Renal cortical epithelial cell (primary cell): ENCODE measurements at regions not wholly inside any gene's neighbourhood (a gene's known extent, or its start where the extent isn't known, plus 50 kb on each side); places are given as distances from the start of the nearest gene placed in this dataset.

Experiments used
- DNase-seq: peaks from one replicate; pipeline ENCODE4 v3.0.0-alpha.2; 2011; ENCODE audit warnings: low read depth

DNA sequence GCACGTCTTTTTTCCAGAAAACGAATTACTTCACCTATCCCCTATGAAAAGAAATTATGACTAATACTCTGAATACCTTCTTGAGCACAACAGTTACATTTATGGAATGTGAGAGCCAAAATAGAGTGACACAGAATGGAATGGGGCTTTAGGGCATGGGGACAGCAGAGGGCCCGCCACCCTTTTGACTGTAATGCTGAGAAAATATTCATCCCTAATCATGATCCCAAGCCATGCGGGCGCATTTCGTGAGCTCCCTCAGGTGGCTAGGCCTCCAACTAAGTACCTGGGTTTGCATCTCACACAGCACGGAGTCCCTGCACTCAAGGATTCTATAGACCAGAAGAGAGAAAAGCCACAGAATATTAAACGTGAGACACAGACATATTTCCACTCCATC, 212.6 kb downstream of the SOD2 start:
- DNase-seq = no peak

DNA sequence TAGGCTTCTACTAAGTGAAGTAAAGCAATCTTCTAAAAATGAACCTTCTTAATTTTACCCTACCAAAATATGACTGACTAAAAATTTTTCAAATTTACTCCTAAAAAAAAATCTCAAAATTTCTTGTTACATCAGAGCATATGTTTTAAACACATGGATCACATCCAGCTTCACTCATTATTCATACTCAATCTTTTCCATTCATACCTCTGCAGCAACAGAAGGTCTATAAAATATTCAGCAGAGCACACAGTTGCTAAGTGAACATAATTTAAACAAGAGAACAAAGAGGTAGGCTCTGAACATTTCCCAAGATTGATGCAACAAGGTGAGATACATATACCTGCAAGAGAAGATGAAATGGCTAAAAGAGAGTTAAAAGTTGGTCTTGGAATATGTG, 213.9 kb downstream of the SOD2 start:
- no peak for DNase-seq

- no peak for DNase-seq
Observed at GRCh38 chr6:159473475-159474263, 219.4 kb downstream of the SOD2 start.

- no peak for DNase-seq
Observed at GRCh38 chr6:159470397-159470796, 222.6 kb downstream of the SOD2 start.

DNA sequence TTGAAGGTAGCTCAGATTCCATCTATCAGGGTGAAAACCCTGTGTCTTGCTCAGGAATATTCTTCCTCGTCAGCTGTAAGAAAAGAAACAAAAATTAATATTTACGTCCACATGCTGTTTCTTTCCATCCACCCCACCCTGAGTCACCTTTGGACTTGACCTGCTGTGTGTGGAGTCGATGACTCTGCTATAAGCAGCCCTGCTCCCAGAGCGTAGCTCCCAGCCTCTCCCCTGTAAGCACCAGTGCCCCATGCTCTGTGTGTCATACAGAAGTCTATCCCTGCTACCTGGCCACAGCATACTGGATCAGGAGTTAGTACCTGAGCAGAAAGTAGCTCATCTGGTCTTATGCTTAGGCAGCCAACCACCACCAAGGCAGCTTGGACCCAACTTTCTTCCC, 223.6 kb downstream of the SOD2 start:
- DNase-seq = no peak

GRCh38 chr6:159468994-159469393, 224.0 kb downstream of the SOD2 start:
- no peak for DNase-seq

DNA sequence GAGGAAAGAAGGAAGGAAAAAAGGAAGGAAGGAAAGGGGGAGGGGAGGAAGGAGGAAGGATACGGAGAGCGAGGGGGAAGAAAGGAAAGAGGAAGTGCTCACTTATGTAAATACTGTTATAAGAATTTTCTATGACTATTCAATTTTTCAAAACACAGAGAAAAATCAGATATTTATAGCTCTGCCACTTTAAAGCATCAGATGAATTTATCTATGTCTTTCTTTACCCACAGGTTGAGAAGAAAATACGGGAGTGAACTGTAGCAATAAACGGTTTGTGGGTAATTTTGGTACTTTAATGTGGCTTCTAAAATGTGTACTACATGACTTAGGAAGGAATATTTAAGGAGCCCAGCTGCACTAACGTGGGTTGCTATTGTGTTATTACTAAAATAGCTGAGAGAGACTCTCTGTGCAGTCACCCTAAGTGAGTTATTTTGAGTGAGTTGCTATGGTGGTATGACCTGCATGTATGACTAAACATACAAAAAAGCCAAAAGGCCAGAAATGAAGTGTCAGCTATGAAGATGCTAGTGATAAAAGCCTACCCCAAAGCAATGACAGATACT, 225.5 kb downstream of the SOD2 start:
- no peak for DNase-seq

DNA sequence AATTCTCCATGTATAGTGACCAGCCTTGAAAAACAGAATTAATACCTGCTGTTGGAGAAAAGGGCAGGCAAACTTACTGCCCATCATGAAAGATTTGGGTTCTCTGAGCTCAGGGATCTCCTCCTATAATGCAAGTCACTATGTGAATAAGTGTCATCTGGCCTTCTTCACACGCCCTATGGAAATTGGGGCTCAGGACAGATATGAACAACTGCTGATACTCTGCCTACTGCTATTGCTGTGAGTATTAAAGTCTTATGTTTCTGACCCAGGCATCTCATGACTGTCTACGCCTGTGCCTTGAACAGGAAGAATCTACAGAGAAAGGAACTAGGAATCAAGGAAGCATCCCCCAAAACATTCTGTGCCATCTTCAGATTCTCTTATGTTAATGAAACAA, 226.1 kb downstream of the SOD2 start:
- DNase-seq = no peak

DNA sequence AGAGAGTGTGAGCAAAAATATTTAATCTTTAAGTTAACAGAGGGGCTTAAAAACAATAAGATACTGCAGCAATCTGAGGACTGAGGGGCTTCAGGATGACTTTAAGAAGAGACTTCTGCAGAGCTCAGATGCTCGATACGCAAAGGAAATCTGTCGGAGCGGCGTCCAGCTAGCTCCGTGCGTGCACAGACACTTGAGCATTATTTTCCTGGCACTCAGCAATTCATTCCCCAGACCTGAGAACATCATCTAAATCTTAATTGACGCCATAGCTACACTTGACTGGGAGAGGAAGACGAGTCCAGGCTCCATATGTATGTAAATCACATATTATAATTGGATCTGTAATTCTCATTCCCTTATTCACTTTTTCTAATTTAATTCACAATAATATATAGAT, 228.2 kb downstream of the SOD2 start:
- no peak for DNase-seq

DNA sequence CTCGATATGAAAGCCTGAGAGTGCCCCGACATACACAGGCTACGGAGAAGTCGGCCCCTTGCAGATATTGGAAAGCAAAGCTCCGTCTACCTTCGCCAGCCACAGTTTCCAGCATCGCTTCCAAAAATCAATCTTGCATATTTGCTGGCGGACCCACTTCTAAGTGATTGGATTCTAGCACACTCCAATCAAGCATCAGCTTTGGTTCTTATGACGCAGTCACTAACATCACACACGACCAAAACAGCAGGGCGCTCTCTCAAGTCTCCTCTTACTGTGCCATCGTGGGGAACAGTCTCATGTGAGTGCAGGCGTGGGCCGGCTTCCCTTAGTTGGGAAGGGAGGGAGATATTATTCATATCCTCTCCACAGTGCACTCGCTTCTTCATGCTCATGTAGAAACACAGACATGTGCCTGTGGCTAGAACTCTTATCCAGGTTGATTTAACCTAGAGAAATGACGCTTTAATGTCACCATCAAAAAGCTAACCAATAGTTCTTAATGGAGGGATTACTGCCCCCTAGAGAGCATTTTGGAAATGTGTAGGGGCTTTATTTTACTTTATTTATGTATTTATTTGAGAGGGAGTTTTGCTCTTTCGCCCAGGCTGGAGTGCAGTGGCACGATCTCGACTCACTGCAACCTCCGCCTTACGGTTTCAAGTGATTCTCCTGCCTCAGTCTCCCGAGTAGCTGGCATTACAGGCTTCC, 229.8 kb downstream of the SOD2 start:
- DNase-seq = peak; percentile 2

DNA sequence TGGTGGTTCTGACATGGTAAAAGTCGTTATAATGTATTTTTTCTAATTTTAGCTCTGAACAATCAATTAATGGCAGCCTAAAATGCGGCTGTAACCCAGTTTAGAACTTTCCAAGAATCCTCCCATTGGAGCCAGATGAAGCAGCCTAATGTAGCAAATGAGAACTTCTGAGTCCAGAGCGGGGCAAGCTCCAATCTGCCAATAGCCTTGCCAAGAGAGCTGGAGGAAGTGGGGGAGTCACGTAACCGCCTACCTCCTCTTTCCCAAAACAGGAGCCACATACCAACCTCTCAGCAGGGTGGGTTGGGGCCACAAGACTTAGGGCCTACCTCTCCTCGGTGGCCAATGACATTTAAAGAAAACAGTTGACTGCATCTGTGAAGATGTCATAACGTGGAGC, 230.6 kb downstream of the SOD2 start:
- DNase-seq = no peak

DNA sequence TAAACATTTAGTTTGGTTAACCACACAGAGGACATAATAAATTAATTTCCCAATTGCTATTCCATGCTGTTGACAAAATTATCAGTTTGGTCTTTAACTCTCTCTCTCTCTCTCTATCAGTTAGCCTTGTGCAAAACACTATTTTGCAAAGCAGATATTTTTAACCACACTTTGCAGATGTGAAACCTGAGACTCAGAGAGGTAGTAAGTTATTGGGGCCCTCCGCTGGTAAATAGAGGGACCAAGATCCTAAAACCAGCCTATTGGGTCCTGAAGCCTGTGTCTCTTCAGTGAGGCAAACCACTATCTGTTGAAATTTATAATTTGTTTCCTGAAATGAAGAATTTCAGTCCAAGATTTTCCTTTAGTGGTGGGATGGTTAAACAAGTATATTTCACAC, 231.0 kb downstream of the SOD2 start:
- no peak for DNase-seq

DNA sequence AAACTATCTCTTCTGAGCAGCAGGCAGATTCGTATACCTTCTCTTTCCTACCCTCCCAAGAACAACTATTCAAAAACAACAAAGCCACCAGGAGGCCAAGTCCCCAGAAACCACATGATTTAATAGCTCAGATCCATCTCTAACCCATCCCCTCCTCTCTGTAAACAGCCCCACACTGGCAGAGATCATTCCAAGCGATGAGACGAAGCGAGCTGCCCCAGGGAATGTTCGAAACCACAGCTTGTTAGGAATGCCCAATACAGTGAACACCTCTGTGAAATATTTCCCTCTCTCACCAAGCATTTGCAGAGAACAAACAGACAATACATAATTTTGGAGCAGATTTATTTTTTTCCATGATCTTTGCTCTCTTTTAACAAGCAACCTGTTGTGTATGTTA, 231.8 kb downstream of the SOD2 start:
- DNase-seq = no peak

DNA sequence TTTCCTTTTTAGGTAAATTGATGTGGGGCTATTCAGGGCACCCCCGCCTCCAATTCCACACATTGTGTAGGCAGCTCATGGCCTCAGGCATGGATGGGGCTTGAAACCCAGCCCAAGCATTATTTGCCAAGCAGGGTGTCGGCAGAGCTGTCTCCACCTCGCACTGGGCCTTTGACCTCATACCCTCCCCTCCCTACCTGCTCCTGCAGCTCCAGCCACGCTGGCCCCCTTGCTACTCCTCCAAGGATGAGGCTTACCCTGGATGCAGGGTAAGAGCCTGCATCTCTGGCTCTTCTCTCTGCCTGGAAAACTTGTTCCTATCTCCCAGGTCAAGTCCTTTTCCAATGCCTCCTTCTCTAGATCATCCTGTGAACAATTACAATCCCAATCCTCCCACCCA, 232.6 kb downstream of the SOD2 start:
- DNase-seq = no peak

GRCh38 chr6:159456349-159456748, 236.7 kb downstream of the SOD2 start:
- no peak for DNase-seq

- no peak for DNase-seq
Observed at GRCh38 chr6:159455700-159456274, 237.3 kb downstream of the SOD2 start.

DNA sequence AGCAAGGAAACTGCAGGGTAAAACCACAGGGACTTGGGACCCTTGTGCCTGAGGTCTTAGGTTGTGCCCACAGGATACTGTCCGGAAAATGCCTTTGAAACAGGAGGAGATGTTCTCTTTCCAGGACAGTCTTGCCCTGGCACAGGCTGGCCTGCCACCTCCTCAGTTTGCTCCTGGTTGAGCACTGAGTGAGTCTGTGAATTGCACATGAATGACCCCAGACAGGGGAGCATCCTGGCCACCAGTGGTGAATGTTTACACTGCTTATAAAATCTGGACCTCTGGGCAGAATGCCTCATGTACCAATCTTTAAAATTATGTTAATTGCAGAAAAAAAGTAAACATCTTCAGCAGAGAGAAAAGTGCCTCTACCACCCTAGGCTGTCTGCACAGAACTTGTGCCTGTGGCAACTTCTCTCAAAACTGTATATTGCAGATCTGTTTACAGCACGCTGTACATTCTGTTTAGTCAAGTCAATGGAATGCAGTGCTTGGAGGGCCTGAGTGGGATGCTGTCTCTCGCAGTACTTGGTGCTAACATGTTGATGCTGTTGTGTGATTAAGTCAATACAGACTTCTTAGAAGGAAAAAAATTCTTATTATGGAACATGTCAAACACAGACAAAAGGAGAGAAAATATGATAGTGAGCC, 242.1 kb downstream of the SOD2 start:
- DNase-seq = peak; percentile 1

DNA sequence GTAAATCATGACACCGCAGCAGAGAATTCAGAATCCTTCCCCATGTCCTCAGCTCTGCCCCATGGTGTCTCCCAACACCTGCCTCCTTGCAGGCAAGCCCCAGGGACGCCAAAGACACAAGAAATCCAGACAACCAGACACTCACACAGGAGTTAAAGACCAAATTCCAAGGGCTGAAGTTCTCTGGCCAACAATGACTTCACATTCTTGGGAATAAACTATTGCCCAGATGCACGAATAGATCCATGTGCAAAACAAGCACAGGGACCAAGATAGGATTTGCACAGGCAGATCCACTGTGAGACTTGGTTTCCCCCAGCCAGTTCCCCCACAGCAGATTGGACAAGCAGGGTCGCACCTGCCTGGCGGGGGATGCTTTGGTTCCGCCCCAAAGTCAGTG, 246.7 kb downstream of the SOD2 start:
- no peak for DNase-seq

DNA sequence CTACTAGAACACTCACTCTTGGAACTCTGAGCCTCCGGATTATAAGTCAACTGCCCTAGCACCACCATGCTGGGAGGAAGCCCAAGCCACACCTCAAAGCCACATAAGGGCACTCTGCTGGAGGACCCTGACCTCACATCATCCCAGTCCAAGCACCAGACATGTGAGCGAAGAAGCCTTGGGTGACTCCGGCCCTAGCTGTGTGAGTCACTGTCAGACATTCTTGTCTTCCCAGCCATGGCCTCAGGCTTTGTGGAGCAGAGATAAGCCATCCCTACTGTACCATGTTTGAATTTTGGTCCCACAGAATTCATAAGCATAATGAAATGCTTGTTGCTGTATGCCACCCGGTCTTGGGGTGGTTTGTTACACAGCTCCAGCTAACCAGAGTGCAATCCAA, 247.7 kb downstream of the SOD2 start:
- no peak for DNase-seq

DNA sequence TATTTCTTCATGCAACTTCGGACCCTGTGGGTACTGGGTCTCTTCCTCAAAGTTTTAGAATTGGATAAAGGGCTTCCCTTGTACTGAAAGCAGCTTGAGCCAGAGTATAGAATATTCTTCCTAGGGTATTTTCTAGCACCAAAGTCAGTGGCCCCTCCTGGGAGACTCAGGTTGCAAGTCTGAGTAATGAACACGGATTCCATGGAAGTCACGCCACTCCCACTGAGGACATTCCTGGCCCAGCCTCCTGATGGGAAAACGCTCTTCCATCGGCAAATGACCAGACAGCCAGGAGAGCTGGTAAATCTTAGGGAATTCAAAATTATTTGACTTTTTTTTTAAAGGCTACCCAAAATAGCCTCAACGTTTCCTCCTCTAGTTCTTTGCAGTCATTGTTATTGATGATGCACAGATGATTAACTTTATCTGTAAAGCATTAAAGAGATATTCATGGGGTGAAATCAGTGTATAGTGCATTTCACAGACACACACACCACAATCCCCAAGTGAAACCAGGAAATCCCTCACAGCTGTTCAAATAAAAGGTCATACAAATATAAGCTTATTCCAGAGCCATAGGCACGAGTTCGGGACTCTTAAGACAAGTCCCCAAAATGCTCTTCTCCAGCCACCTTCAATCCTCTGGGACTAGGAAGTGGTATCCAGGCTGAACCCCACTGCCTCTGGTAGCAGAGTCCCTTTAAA, 248.8 kb downstream of the SOD2 start:
- no peak for DNase-seq

DNA sequence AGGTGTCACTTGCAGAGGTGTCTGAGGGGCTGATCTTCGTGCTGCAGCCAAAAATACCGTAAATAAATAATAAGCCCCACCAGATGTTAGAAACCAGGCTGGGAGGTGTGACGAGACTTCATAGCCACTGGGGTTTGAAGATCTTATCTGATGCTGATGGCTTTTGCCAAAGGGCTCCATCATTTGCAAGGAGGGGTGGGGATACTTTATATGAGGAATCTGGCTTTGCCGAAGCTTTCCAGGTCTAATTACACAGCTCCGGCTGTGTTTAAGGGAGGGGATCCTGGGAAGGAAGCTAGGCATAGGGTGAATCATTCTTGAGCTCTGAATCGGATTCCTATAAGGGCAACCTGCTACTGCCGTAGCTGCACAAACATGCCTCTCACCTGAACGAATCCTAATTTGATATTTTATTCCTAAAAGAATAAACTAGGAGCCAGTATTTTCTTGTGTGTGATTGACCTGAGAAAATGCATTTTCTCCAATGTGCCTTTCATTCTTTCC, 249.6 kb downstream of the SOD2 start:
- no peak for DNase-seq

DNA sequence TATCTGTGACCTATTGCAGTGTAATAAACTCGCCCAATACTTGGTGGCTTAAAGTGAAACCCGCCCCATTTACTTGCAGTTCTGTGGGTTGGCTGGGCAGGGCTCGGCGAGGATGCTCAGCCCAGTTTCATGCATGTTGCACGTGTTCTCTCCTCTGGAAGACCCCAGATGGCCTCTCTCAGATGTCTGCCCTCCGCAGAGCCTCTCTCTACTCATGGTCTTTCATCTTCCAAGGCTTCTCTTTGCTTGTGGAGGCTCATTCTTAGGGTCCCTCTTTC, 251.4 kb downstream of the SOD2 start:
- DNase-seq = no peak
